ENCODE measurements at regions not wholly inside any gene's neighbourhood (a gene's known extent, or its start where the extent isn't known, plus 50 kb on each side); places are given as distances from the start of the nearest gene placed in this dataset.
"Not testable (repeated sequence)": the region's sequence is repeated elsewhere in the genome, so short reads cannot be mapped to it uniquely, and the experiment has no call there.

DNA sequence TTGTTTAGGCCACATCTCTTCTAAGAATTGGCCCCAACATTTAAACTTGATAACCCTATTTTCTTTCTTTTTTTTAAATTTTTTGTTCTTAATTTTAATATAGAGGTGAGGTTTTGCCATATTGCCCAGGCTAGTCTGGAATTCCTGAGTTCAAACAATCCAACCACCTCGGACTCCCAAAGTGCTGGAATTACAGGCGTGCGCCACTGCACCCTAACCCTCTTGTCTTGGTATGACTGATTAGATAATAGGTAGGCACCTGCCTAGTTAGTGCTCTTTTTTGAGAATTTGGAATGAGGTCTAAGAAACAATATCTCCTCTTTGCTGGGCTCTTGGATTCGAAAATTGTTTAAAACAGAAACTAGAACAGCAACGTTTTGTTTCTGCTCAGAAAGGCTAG is 116.4 kb upstream of the GOLGA6L6 start:
- DNase-seq (ENCODE audit: low spot score) (no peak), ATAC-seq (ENCODE audit: insufficient number of reproducible peaks, low FRiP score, low read depth) (no peak)

DNA sequence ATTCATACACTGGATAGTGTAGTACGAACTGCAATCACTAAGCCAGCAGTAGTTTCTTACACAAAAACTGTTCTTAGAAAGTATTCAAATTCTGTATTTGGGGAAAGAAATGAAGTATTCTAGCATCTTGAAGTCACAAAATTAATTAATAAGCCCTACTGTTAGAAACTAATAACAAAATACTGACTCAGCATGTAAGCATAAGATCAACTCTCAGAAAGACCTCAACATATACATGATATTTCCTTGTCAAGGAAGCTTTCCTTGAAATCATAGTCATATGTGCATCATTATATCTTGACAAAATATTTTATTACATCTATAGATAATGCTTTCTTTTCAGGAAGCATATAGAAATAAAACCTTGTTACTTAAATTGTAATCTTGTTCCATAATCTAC is 115.5 kb upstream of the GOLGA6L6 start:
- Histone ChIP-seq H3K27me3 (replicated peaks; ENCODE audit: insufficient read depth) (no peaks in the 10 kb centered on the region), H3K4me3 (no peak overlapping the region), H3K9me3 (no peaks in the 10 kb centered on the region), H3K27ac (no peak overlapping the region), H3K36me3 (no peaks in the 10 kb centered on the region), H3K4me1 (ENCODE audit: control insufficient read depth in 1 of 2, low read depth in 2 of 2) (peaks cover 9 to 12% of the 10 kb centered on the region in 2 donors)
- ATAC-seq (ENCODE audit: insufficient number of reproducible peaks, low FRiP score, low read depth) = no peak
- TF ChIP-seq CTCF (IDR thresholded peaks at IDR 0.05) = no peak
- no peak for DNase-seq (ENCODE audit: low spot score)

More for the DNA sequence above, 116.4 kb upstream of the GOLGA6L6 start:
- H3K4me3 ChIP-seq = no peak overlapping the region
- no peaks in the 10 kb centered on the region for H3K27me3 ChIP-seq (replicated peaks; ENCODE audit: insufficient read depth)
- H3K36me3 ChIP-seq = no peaks in the 10 kb centered on the region
- no peak for TF ChIP-seq CTCF (IDR thresholded peaks at IDR 0.05)
- H3K9me3 ChIP-seq = no peaks in the 10 kb centered on the region
- peaks cover 9 to 12% of the 10 kb centered on the region in 2 donors for H3K4me1 ChIP-seq (ENCODE audit: control insufficient read depth in 1 of 2, low read depth in 2 of 2)
- no peak overlapping the region for H3K27ac ChIP-seq

DNA sequence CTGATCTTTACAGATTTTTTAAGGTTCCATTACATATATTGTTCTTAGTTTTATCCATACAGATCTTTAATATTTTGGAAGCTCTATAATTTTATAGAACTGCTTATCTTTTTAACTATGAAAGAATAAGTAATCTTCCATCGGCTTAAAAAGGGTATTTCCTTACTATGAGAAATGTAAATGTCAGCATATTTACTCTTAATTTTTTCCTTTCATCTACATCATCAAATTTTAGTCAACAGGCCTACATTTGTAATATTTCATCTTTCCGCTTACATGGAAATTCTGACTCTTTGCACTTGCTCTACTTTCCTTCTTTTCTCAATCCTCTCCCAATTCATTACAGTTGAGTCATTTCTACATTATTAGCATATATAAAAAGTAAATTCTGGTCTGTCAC is 111.3 kb upstream of the GOLGA6L6 start:
- H3K4me1 ChIP-seq (ENCODE audit: control insufficient read depth in 1 of 2, low read depth in 2 of 2) = no peaks in the 10 kb centered on the region
- no peaks in the 10 kb centered on the region for H3K36me3 ChIP-seq
- DNase-seq (ENCODE audit: low spot score) (no peak), ATAC-seq (ENCODE audit: insufficient number of reproducible peaks, low FRiP score, low read depth) (no peak)
- no peak overlapping the region for H3K27ac ChIP-seq
- H3K27me3 ChIP-seq (replicated peaks; ENCODE audit: insufficient read depth) = no peaks in the 10 kb centered on the region
- H3K4me3 ChIP-seq = no peak overlapping the region
- H3K9me3 ChIP-seq = no peaks in the 10 kb centered on the region
- no peak for TF ChIP-seq CTCF (IDR thresholded peaks at IDR 0.05)

DNA sequence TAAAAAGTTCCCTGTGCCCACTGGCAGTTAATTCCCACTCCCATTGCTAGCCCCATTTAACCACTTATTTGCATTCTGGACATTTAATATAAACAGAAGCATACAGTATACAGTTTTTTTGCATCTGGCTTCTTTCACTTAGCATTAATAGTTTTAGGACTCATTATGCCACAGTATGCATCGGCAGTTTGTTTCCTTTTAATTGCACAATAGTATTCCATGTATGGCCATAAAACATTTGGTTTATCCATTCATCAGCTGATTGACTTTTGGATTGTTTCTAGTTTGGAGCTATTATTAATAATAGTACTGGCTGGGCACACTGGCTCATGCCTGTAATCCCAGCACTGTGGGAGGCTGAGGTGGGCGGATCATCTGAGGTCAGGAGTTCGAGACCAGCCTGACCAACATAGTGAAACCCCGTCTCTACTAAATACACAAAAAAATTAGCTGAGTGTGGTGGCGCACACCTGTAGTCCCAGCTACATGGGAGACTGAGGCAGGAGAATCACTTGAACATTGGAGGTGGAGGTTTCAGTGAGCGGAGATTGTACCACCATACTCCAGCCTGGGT is 106.9 kb upstream of the GOLGA6L6 start:
- H3K36me3 ChIP-seq; DNase-seq (ENCODE audit: low spot score); H3K27me3 ChIP-seq (replicated peaks; ENCODE audit: insufficient read depth); H3K4me1 ChIP-seq (ENCODE audit: control insufficient read depth in 1 of 2, low read depth in 2 of 2); ATAC-seq (ENCODE audit: insufficient number of reproducible peaks, low FRiP score, low read depth); H3K4me3 ChIP-seq; H3K9me3 ChIP-seq; H3K27ac ChIP-seq: not testable (repeated sequence)

- Histone ChIP-seq H3K27me3 (replicated peaks; ENCODE audit: insufficient read depth) (no peaks in the 10 kb centered on the region), H3K4me1 (ENCODE audit: control insufficient read depth in 1 of 2, low read depth in 2 of 2) (no peaks in the 10 kb centered on the region), H3K4me3 (no peak overlapping the region), H3K9me3 (no peaks in the 10 kb centered on the region), H3K36me3 (no peaks in the 10 kb centered on the region), H3K27ac (no peak overlapping the region)
- TF ChIP-seq CTCF (IDR thresholded peaks at IDR 0.05) = no peak
- DNase-seq (ENCODE audit: low spot score) (no peak), ATAC-seq (ENCODE audit: insufficient number of reproducible peaks, low FRiP score, low read depth) (no peak)
Observed at GRCh38 chr15:20646529-20647142, 105.0 kb upstream of the GOLGA6L6 start.

DNA sequence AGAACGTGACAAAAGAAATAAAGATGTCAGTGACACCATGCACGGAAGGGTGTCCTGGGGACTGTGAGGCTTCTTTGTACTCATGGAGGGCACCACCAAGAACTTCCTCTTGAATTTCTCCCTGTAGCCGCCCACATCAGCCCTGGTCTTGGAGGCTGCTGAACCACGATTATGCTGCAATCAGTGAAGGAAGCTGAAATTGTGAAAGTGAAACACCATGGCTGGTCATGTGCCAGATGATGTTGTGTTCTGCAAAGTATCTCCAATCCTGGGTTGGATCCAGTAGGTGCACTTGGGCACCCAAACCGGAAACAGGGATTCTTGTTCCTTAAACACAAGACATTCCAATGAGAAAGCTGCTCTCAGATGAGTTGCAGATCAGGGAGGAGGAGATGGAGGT is 104.4 kb upstream of the GOLGA6L6 start:
- no peaks in the 10 kb centered on the region for H3K4me1 ChIP-seq (ENCODE audit: control insufficient read depth in 1 of 2, low read depth in 2 of 2)
- no peak overlapping the region for H3K27ac ChIP-seq
- H3K4me3 ChIP-seq = no peak overlapping the region
- no peaks in the 10 kb centered on the region for H3K27me3 ChIP-seq (replicated peaks; ENCODE audit: insufficient read depth)
- no peaks in the 10 kb centered on the region for H3K36me3 ChIP-seq
- DNase-seq (ENCODE audit: low spot score) (no peak), ATAC-seq (ENCODE audit: insufficient number of reproducible peaks, low FRiP score, low read depth) (no peak)
- H3K9me3 ChIP-seq = no peaks in the 10 kb centered on the region
- no peak for TF ChIP-seq CTCF (IDR thresholded peaks at IDR 0.05)

Data from thoracic aorta (tissue), 2 donors.